Activated CD8-positive, alpha-beta memory T cell treated with anti-CD3 and anti-CD28 coated beads, Interleukin-2, amount 50 U/mL, for 48 hours (primary cell): ENCODE measurements at regions not wholly inside any gene's neighbourhood (a gene's known extent, or its start where the extent isn't known, plus 50 kb on each side); places are given as distances from the start of the nearest gene placed in this dataset.

Experiments
- DNase-seq: peaks from one replicate; pipeline ENCODE4 v3.0.0-alpha.2; 2020

- no peak for DNase-seq
Observed at GRCh38 chr1:221109930-221110329, 230.7 kb downstream of the HLX start.

- DNase-seq = no peak
Observed at GRCh38 chr1:221117133-221117532, 237.9 kb downstream of the HLX start.

- no peak for DNase-seq
Observed at GRCh38 chr1:221117548-221117951, 238.3 kb downstream of the HLX start.

DNA sequence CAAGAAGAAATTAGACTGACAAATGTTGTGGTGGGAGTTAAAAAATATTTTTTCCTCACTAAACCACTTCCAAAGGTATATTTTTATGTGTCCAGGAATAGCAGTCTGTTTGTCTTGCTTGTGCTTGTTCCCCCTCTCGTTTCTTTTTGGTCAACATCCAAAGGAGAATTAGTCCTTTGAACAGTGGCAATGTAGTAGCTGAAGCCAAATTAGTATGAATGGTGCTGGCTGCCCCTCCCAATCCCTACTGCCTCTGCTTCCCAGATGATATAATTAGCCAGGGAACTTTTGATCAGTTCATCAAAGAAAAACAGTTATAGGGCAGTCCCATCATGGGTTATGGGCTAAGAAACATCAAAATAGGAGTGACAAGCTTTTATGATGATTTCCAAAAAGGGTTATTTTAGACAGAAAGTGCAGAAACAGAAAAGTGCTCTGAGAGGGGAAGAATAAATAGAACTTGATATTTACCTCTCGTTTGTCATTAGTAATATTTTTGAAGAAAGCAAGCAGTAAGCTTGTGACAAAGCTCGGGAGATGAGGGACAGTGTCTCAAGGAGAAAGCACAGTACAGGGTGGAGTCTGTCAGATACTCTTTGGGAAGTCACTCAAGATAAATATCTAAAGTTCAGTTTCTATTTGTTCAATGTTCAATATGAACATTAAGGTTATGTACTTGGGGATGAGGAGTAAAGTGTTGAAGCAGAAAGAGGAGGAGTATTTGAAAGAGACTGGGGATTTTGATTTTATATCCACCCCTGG lies 239.1 kb downstream of the HLX start:
- no peak for DNase-seq

GRCh38 chr1:221118938-221119320 lies 239.7 kb downstream of the HLX start:
- no peak for DNase-seq

GRCh38 chr1:221122501-221122900 lies 243.3 kb downstream of the HLX start:
- no peak for DNase-seq

GRCh38 chr1:221125976-221126375 lies 246.7 kb downstream of the HLX start:
- DNase-seq = no peak

GRCh38 chr1:221137666-221138065 lies 258.4 kb downstream of the HLX start:
- no peak for DNase-seq

GRCh38 chr1:221138516-221138915 lies 259.3 kb downstream of the HLX start:
- no peak for DNase-seq

DNA sequence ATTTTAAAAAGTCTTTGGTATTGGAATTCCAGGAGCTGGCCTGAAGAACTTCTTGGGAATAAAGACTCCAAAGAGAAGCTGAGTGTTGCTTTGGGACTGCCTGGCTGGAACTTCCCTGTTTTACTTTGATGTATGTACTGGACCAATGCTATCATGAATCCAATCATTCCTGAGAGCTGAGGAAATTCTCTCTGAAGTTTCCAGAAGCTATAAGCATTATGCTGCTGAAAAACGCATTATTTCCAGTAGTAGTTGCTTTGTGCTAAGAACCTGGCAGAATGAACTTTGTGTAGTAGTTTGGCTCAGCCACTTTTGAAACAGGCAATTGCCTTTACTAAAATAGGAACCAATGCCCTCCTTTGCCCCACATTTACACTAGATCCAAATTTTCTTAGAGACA lies 260.7 kb downstream of the HLX start:
- no peak for DNase-seq

GRCh38 chr1:221141096-221141495 lies 261.9 kb downstream of the HLX start:
- DNase-seq = no peak

GRCh38 chr1:221141606-221142285 lies 262.5 kb downstream of the HLX start:
- no peak for DNase-seq

DNA sequence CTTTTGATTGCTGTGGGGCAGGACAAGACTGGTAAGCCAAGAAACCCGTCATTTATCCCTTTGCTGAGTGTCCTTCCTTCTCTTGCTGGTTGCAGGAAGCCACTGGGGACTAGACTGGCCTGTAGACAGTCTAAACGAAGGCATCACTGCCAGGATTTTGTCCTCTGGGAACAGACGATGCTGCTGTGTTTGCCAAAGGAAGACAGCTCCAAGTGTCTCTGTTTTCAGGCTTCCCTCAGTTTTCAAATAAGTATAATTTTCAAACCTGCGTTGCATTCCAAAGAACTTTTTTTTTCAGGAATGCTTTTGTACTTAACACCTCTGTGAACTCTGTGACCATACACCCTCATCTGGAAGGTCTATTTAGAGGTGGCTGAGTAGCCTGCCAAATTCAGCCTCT lies 269.4 kb downstream of the HLX start:
- no peak for DNase-seq

GRCh38 chr1:221149111-221149510 lies 269.9 kb downstream of the HLX start:
- DNase-seq = no peak

- no peak for DNase-seq
Observed at GRCh38 chr1:221149555-221150075, 270.4 kb downstream of the HLX start.

DNA sequence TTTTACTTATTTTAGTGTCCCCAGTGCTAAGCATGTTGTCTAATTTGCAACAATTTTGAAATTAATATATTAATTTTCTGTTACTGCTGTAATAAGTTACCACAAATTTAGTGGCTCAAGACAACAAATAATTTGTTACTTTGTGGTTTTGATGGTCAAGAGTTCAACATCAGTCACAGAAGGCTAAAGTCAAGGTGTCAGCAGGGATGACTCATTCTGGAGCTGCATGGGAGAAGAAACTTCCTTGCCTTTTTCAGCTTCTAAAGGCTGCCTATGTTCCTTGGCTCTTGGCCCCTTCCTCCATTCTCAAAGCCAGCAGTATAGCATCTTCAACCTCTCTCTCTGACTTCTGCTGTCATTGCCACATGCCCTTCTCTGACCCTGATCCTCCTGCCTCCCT lies 271.8 kb downstream of the HLX start:
- no peak for DNase-seq

- no peak for DNase-seq
Observed at GRCh38 chr1:221154932-221155331, 275.7 kb downstream of the HLX start.

DNA sequence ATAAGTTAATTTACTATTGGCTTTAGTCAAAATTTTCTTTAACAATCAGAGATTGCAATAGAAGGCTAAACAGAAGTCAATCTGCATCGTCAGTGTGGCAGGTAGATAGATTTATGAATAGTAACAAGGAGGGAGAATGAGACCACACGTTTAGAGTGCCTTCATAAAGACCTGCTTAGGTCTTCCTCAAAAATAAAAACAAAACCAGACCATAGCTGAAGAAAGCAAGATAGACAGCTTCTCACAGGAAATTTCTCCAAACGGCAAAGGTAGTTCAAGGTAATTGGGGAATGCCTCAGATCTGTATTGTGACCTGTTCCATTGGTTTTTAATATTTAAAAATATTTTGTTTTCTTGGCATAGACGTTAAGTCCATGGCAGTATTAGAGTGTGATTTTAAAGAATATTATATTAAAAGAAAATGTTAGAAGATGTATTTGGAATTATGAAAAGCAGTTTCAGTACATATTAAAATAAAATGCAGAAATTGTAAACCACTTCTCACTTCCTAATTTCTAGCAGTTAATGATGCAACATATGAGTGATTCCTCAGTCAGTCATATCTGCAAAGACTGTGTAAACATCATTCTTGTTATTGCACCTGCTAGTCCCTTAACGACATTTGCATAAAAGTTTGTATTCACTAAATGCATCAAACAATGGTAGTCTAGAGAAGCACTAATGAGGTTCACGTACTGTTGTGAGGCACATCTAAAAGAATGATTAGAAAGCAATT lies 278.0 kb downstream of the HLX start:
- no peak for DNase-seq

DNA sequence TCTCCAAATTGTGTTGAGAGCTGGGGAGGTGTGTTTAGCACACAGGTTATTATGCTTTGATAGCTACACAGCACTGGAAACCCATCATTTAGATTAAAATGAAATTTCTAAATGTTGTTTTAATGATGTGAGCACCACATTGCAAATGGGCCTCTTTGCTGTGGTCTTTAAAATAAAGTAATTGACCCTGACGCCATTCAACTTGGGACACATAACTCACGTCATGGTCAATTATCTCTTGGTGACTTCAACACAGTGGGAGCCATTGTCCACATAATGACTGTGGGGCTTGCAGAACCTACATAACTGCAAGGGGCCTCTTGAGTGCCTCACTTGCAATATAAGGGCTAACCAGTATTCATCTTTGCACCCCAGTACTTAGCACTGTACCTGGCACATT lies 280.4 kb downstream of the HLX start:
- no peak for DNase-seq

GRCh38 chr1:221161571-221162041 lies 282.4 kb downstream of the HLX start:
- no peak for DNase-seq

DNA sequence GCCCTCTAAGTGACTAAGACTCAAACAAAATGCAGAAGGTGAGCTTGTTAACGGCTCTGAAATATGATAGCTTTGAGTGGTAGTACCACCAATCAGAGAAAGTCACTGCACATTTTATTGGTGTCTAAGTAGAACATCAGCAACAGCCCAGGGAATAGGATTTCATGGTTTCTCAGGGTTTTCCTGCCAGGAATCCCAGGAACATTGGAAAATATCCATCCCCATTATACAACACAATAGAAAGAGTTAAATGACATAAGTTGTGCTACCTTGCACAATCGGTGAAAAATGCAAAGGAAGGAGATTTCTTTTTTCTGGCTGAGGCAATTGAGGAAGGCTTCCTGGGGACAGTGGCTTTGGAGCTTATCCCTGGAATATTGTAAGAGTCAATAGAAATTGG lies 283.1 kb downstream of the HLX start:
- DNase-seq = no peak

DNA sequence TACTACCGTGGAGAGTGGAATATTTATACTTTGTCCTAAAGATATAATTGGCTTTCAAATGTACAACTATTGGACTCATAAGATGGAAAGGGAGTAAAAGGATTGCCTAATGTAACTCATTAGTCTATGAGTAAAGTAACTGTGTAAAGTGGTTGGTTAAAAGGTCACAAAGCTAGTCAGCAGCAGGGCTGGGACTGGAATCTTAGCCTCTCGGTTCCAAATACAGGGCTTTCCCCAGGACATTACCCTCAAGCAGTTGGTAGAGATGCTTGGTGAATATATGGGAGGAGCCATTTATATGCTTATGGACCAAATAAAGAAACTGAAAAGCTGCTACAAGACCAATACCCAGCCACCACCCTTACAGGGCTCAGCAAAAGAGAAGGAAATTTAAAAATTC lies 283.7 kb downstream of the HLX start:
- DNase-seq = no peak

DNA sequence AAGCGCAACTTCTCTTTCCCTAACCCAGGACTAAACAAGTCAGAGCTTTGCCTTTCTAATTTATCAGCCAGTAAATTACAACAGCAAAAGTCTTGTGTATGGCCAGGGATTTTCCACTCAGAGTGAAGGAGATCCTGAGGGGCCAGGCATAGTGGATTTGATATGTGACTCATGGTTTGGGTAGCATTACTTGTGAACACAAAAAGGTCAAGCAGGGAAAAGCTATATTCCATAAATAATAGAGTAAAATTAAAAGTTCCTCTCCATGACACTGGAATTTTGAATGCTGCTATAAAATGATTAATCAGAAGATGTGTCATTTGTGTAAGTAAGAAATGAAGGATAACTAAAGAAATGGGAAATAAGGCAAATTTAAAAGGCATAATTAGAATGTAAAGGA lies 284.8 kb downstream of the HLX start:
- DNase-seq = no peak
